ENCODE measurements at regions not wholly inside any gene's neighbourhood (a gene's known extent, or its start where the extent isn't known, plus 50 kb on each side); places are given as distances from the start of the nearest gene placed in this dataset.

DNA sequence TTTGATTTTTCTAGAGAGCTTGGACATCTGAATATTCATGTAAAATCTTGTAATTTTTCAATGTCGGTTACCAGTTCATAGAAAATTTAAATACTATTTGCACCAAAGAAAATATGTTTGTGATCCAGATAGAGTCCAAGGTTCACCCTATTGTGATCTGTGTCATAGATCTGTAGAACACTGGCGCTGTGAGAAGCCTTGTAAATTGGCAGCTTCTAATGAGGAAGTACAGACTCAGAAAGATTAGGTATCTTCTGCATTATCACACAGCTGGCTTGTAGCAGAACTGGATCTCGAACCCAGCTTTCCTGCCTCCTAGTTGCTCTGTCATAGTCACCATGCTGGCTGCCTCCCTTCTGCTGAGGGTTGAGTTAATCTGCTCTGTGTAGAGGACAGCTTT is 106.5 kb upstream of the PAK3 start:
- H3K9me3 ChIP-seq = no peaks in the 10 kb centered on the region
- intact Hi-C loops (cut with DNase I) = loop anchor here in 1 of 10 donors (10.0 kb wide), 1 partner anchor 255 kb away; no protein-coding TSS in a partner anchor
- no peak overlapping the region for H3K4me3 ChIP-seq
- DNase-seq (no peak), ATAC-seq (no peak)
- H3K4me1 ChIP-seq = no peaks in the 10 kb centered on the region
- 59 to 68% (median 64%) methylated on average over 3 of the region's 3 CpGs for WGBS, 4 donors
- H3K27ac ChIP-seq = no peak overlapping the region
- H3K36me3 ChIP-seq = no peaks in the 10 kb centered on the region
- peaks cover 0 to 25% (median 0%) of the 10 kb centered on the region in 9 donors for H3K27me3 ChIP-seq
- TF ChIP-seq, protein P1, sequence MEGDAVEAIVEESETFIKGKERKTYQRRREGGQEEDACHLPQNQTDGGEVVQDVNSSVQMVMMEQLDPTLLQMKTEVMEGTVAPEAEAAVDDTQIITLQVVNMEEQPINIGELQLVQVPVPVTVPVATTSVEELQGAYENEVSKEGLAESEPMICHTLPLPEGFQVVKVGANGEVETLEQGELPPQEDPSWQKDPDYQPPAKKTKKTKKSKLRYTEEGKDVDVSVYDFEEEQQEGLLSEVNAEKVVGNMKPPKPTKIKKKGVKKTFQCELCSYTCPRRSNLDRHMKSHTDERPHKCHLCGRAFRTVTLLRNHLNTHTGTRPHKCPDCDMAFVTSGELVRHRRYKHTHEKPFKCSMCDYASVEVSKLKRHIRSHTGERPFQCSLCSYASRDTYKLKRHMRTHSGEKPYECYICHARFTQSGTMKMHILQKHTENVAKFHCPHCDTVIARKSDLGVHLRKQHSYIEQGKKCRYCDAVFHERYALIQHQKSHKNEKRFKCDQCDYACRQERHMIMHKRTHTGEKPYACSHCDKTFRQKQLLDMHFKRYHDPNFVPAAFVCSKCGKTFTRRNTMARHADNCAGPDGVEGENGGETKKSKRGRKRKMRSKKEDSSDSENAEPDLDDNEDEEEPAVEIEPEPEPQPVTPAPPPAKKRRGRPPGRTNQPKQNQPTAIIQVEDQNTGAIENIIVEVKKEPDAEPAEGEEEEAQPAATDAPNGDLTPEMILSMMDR (IDR thresholded peaks at IDR 0.05) = no peak
- no peak for TF ChIP-seq POLR2A (IDR thresholded peaks at IDR 0.05)

DNA sequence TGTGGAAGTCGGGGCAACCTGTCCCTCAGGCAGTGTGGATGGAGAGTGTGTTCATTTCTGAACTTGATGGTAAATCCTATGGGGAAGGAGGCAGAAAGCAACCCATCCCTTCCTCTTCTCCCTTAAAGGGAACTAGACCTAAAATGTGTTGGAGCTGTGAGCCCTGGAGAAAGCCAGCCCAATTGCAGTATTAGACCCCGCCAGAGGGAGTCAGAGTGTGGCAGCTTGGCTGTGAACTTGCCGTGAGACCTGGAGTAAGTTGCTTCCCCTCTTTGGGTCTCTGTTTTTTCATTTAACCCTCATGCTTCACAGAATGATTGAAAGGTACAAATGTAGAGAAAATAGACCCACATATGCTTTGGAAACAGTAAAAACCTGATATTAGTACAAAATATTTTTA is 108.7 kb upstream of the PAK3 start:
- ATAC-seq (no peak), DNase-seq (no peak)
- intact Hi-C loops (cut with DNase I) = loop anchor here in 1 of 10 donors (10.0 kb wide), 1 partner anchor 258 kb away; no protein-coding TSS in a partner anchor
- Histone ChIP-seq H3K36me3 (no peaks in the 10 kb centered on the region), H3K27me3 (peaks cover 0 to 35% (median 0%) of the 10 kb centered on the region in 9 donors), H3K27ac (no peak overlapping the region), H3K9me3 (no peaks in the 10 kb centered on the region), H3K4me1 (no peaks in the 10 kb centered on the region), H3K4me3 (no peak overlapping the region)
- TF ChIP-seq, protein P1 (IDR thresholded peaks at IDR 0.05) = no peak
- TF ChIP-seq POLR2A (IDR thresholded peaks at IDR 0.05) = no peak
- 18 to 22% (median 19%) methylated on average over 3 of the region's 3 CpGs for WGBS, 4 donors

DNA sequence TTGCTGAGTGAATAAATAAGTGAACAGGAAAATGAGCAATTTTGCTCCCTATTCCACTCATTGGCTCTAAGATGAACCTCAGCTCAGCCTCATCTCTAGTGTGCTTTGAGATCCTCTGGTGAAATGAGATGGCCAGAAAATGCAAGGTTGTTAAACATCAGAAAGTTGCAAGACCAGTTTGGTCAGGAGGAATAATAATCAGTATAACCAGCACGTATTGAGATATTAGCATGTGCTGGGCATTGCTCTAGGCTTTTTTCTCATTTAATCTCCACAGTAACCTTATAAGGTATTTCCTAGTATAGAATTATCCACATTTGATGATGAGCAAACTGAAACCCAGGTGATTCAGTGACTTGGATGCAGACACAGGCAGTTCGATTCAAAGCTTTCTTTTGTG is 110.5 kb upstream of the PAK3 start:
- Histone ChIP-seq H3K27ac (no peak overlapping the region), H3K27me3 (peaks cover 0 to 37% (median 0%) of the 10 kb centered on the region in 9 donors), H3K4me3 (no peak overlapping the region), H3K9me3 (no peaks in the 10 kb centered on the region), H3K36me3 (no peaks in the 10 kb centered on the region), H3K4me1 (no peaks in the 10 kb centered on the region)
- intact Hi-C loops (cut with DNase I) = loop anchor here in 1 of 10 donors (10.0 kb wide), 1 partner anchor 259 kb away; no protein-coding TSS in a partner anchor
- ATAC-seq (no peak), DNase-seq (no peak)
- TF ChIP-seq, protein P1 (IDR thresholded peaks at IDR 0.05) = no peak
- no peak for TF ChIP-seq POLR2A (IDR thresholded peaks at IDR 0.05)
- 21 to 42% (median 31%) methylated on average over 2 of the region's 2 CpGs for WGBS, 4 donors

DNA sequence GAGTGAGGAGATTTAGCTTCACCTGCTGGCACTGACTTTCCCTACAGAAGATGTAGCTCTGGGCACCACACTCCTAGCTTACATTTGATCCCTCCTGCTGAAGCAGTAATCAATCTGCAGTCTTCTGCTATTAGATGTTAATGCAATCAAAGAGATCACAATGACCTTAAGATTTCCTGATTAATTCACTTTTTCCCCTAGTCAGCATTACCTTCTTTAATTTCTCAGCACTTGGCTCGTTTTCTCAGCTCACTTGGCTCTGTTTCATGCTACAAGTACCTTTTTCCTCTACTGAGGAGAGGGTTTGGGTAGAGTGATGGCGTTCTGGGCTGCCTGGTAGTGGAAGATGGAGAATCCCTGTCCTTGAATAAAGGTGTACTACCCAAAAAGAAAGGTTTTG is 113.0 kb upstream of the PAK3 start:
- ATAC-seq (no peak), DNase-seq (no peak)
- no peaks in the 10 kb centered on the region for H3K4me1 ChIP-seq
- H3K4me3 ChIP-seq = no peak overlapping the region
- 28 to 47% (median 36%) methylated on average over 2 of the region's 2 CpGs for WGBS, 4 donors
- no peak overlapping the region for H3K27ac ChIP-seq
- no peaks in the 10 kb centered on the region for H3K9me3 ChIP-seq
- TF ChIP-seq POLR2A (IDR thresholded peaks at IDR 0.05) = no peak
- TF ChIP-seq, protein P1 (IDR thresholded peaks at IDR 0.05) = no peak
- peaks cover 0 to 41% (median 0%) of the 10 kb centered on the region in 9 donors for H3K27me3 ChIP-seq
- no peaks in the 10 kb centered on the region for H3K36me3 ChIP-seq
- intact Hi-C loops (cut with DNase I) = loop anchor here in 1 of 10 donors (10.0 kb wide), 1 partner anchor 262 kb away; no protein-coding TSS in a partner anchor
